B cell (primary cell): ENCODE measurements at regions not wholly inside any gene's neighbourhood (a gene's known extent, or its start where the extent isn't known, plus 50 kb on each side); places are given as distances from the start of the nearest gene placed in this dataset.

ENCODE experiments used
- ATAC-seq: fragments of 200-7000 bp; cut with Tn5 transposase; one replicate; pipeline ENCODE4 v1.10.0; 2021; ENCODE audit warnings: low read depth, mild to moderate bottlenecking, moderate number of reproducible peaks, moderate library complexity
- CTCF ChIA-PET: fragments of 350-600 bp; sonication (Branson Sonifier 250); formaldehyde crosslinking; loops from one replicate; lab custom pipeline; 2021; ENCODE audit warnings: antibody characterized with exemption, inconsistent platforms; lab: Charles Lee
- POLR2A ChIA-PET: fragments of 350-600 bp; sonication (Branson Sonifier 250); formaldehyde crosslinking; loops from one replicate; lab custom pipeline; 2021; ENCODE audit warnings: antibody characterized with exemption; lab: Charles Lee
- DNase-seq: peaks from one replicate; pipeline ENCODE4 v3.0.0; 2013
- H2AFZ ChIP-seq: 2 replicates; pipeline ENCODE4 v1.6.1; 2012; ENCODE audit warnings: mild to moderate bottlenecking, low read depth, low read length; ENCODE audit not compliant: insufficient read depth, poor library complexity, severe bottlenecking
- H3K27ac ChIP-seq, 2 donors: 1 replicate in 1 of 2; 2 replicates in 1 of 2; pipeline ENCODE4 v1.5.1; 2012 to 2013; ENCODE audit warnings: low read length in 2 of 2, mild to moderate bottlenecking in 2 of 2, moderate library complexity in 1 of 2
- H3K27me3 ChIP-seq, 4 experiments: fragments of 200-600 bp in 1 of 4; sonication (generic) in 1 of 4; replicated peaks in 1 of 4; 1 replicate in 2 of 4; 2 replicates in 2 of 4; pipeline versions ENCODE4 v1.6.1 to v1.7.0; 2013 to 2016; ENCODE audit warnings: low read length in 3 of 4, mild to moderate bottlenecking in 2 of 4, mixed read lengths in 1 of 4, moderate library complexity in 1 of 4; ENCODE audit not compliant: insufficient read depth in 4 of 4, control insufficient read depth in 3 of 4; ENCODE audit errors: control extremely low read depth in 1 of 4
- H3K36me3 ChIP-seq, 2 experiments: replicated peaks in 1 of 2; 1 replicate in 1 of 2; 2 replicates in 1 of 2; pipeline versions ENCODE4 v1.6.1 to v1.7.1; 2013; ENCODE audit warnings: low read length in 1 of 2; ENCODE audit not compliant: insufficient read depth in 2 of 2, control insufficient read depth in 1 of 2; ENCODE audit errors: control extremely low read depth in 1 of 2, extremely low read depth in 1 of 2
- H3K4me1 ChIP-seq, 2 donors: fragments of 200-600 bp in 1 of 2; sonication (generic) in 1 of 2; 1 replicate in 1 of 2; 2 replicates in 1 of 2; pipeline versions ENCODE4 v1.5.1 to v1.6.1; 2013 to 2017; ENCODE audit warnings: low read length in 2 of 2; ENCODE audit not compliant: control insufficient read depth in 2 of 2, insufficient read depth in 2 of 2
- H3K4me2 ChIP-seq: replicated peaks from 2 replicates; pipeline ENCODE3; 2012; ENCODE audit warnings: mild to moderate bottlenecking, low read depth, low read length; ENCODE audit not compliant: poor library complexity, severe bottlenecking
- H3K4me3 ChIP-seq, 5 experiments: fragments of 200-600 bp in 1 of 5; sonication (generic) in 1 of 5; 1 replicate in 3 of 5; 2 replicates in 2 of 5; pipeline versions ENCODE4 v1.5.1 to v1.7.0; 2011 to 2016; ENCODE audit warnings: low read length in 4 of 5, mild to moderate bottlenecking in 4 of 5, low read depth in 2 of 5, control low read depth in 1 of 5, moderate library complexity in 1 of 5; ENCODE audit not compliant: insufficient read depth in 1 of 5; ENCODE audit errors: control extremely low read depth in 1 of 5, extremely low read depth in 1 of 5
- H3K79me2 ChIP-seq: fragments of 200-600 bp; sonication (generic); one replicate; pipeline ENCODE4 v1.6.0; 2016; ENCODE audit warnings: low read length; ENCODE audit not compliant: control insufficient read depth, insufficient read depth
- H3K9ac ChIP-seq: fragments of 200-600 bp; sonication (generic); 2 replicates; pipeline ENCODE4 v1.6.1; 2017; ENCODE audit warnings: mild to moderate bottlenecking, low read length, moderate library complexity
- H3K9me3 ChIP-seq, 3 donors: one replicate each; pipeline versions ENCODE4 v1.6.1 to v1.7.1; 2013; ENCODE audit warnings: low read length in 2 of 3; ENCODE audit not compliant: control insufficient read depth in 2 of 3, insufficient read depth in 1 of 3; ENCODE audit errors: control extremely low read depth in 1 of 3
- H4K20me1 ChIP-seq: 2 replicates; pipeline ENCODE4 v1.6.0; 2012; ENCODE audit warnings: mild to moderate bottlenecking, low read length; ENCODE audit not compliant: insufficient read depth, control insufficient read depth, poor library complexity, severe bottlenecking
- H3K27ac Mint-ChIP-seq: one replicate; pipeline ENCODE4 v1.8.0; 2021; ENCODE audit warnings: mixed read lengths
- H3K27me3 Mint-ChIP-seq: one replicate; pipeline ENCODE4 v1.8.0; 2021; ENCODE audit warnings: mixed read lengths
- H3K4me1 Mint-ChIP-seq: one replicate; pipeline ENCODE4 v1.8.0; 2021; ENCODE audit warnings: mixed read lengths
- H3K4me3 Mint-ChIP-seq: one replicate; pipeline ENCODE4 v1.8.0; 2021; ENCODE audit warnings: mixed read lengths
- H3K9me3 Mint-ChIP-seq: one replicate; pipeline ENCODE4 v1.8.0; 2022; ENCODE audit warnings: mixed read lengths; ENCODE audit not compliant: insufficient read depth
- CTCF ChIP-seq: fragments of 200-600 bp; IDR thresholded peaks from one replicate; pipeline ENCODE4 v1.8.0; 2022; ENCODE audit warnings: antibody characterized with exemption, mild to moderate bottlenecking
- EZH2 ChIP-seq: IDR thresholded peaks from 2 replicates; pipeline ENCODE4 v1.6.1; 2012; ENCODE audit warnings: borderline replicate concordance, low read depth, mild to moderate bottlenecking, moderate library complexity, low read length; ENCODE audit not compliant: insufficient read depth, poor library complexity, severe bottlenecking
- WGBS: methylation state at CpG from one replicate; pipeline ENCODE4 v1.1.5; 2013; ENCODE audit warnings: missing lambda C conversion rate; ENCODE audit not compliant: insufficient coverage; 5-methylcytosine and 5-hydroxymethylcytosine counted together
- intact Hi-C: fragments of 100-400 bp; cut with micrococcal nuclease; formaldehyde crosslinking; loops from one replicate; pipeline ENCODE4 v1.10.0; 2022

- Mint-ChIP-seq H3K9me3 (no peaks in the 10 kb centered on the region), H3K4me3 (no peak overlapping the region), H3K27ac (peak overlapping the region; percentile 74), H3K27me3 (no peaks in the 10 kb centered on the region), H3K4me1 (peaks cover 56% of the 10 kb centered on the region)
- no peak overlapping the region for H3K9ac ChIP-seq
- H3K9me3 ChIP-seq = peaks cover 0 to 1% (median 0%) of the 10 kb centered on the region in 3 donors
- no peak overlapping the region for H3K27ac ChIP-seq
- no peak overlapping the region for H2AFZ ChIP-seq
- intact Hi-C loops = no loop called here
- no peaks in the 10 kb centered on the region for H3K27me3 ChIP-seq
- H3K4me1 ChIP-seq = peaks cover 41 to 48% of the 10 kb centered on the region in 2 donors
- H3K4me2 ChIP-seq = no peak overlapping the region
- no peak for TF ChIP-seq EZH2
- TF ChIP-seq CTCF = no peak
- ATAC-seq (no peak), DNase-seq (no peak)
- no peaks in the 10 kb centered on the region for H4K20me1 ChIP-seq
- H3K79me2 ChIP-seq = no peaks in the 10 kb centered on the region
- ChIA-PET POLR2A (interaction anchor here (0.6 to 1.0 kb wide), 3 partner anchors 67 to 325 kb away, joined by 3 to 6 read pairs (median 5); no protein-coding TSS in a partner anchor), CTCF (interaction anchor here (0.8 to 1.6 kb wide), 2 partner anchors 16 to 170 kb away, joined by 4 to 7 read pairs; no protein-coding TSS in a partner anchor)
- no peaks in the 10 kb centered on the region for H3K36me3 ChIP-seq
- H3K4me3 ChIP-seq = no peak overlapping the region
- WGBS = no CpG with 5 or more reads among the region's 2 CpGs
Measured at GRCh38 chr1:221810406-221810805, 68.5 kb upstream of the DUSP10 start.

GRCh38 chr1:221809091-221810029 lies 67.5 kb upstream of the DUSP10 start:
- intact Hi-C loops = loop anchor here (2.0 kb wide), 1 partner anchor 15 kb away; no protein-coding TSS in a partner anchor
- Histone ChIP-seq H3K27me3 (no peaks in the 10 kb centered on the region), H3K27ac (peak overlapping the region in 1 of 2 donors; percentile 2), H3K4me1 (peaks cover 42 to 48% of the 10 kb centered on the region in 2 donors), H3K4me3 (peak overlapping the region in 1 of 5 experiments; percentile 33), H4K20me1 (no peaks in the 10 kb centered on the region), H3K9ac (peak overlapping the region; percentile 29), H3K79me2 (no peaks in the 10 kb centered on the region), H2AFZ (peak overlapping the region; percentile 58), H3K36me3 (no peaks in the 10 kb centered on the region), H3K4me2 (peak overlapping the region; percentile 52), H3K9me3 (peaks cover 0 to 1% (median 0%) of the 10 kb centered on the region in 3 donors)
- DNase-seq (peak; percentile 45), ATAC-seq (peak; percentile 74)
- peak overlapping the region; percentile 81 for H3K27ac Mint-ChIP-seq
- H3K9me3 Mint-ChIP-seq = no peaks in the 10 kb centered on the region
- ChIA-PET CTCF (interaction anchor here (0.6 to 1.6 kb wide), 6 partner anchors 11 to 199 kb away, joined by 3 to 7 read pairs (median 4); no protein-coding TSS in a partner anchor), POLR2A (interaction anchor here (0.6 to 1.0 kb wide), 4 partner anchors 34 to 114 kb away, joined by 5 to 10 read pairs (median 6); no protein-coding TSS in a partner anchor)
- WGBS = 16% methylated on average over 5 of the region's 12 CpGs
- H3K27me3 Mint-ChIP-seq = no peaks in the 10 kb centered on the region
- H3K4me3 Mint-ChIP-seq = peak overlapping the region; percentile 38
- no peak for TF ChIP-seq EZH2
- TF ChIP-seq CTCF = no peak
- peaks cover 66% of the 10 kb centered on the region for H3K4me1 Mint-ChIP-seq
